GM21526 (cell line): ENCODE measurements at regions not wholly inside any gene's neighbourhood (a gene's known extent, or its start where the extent isn't known, plus 50 kb on each side); places are given as distances from the start of the nearest gene placed in this dataset.
"Not testable (repeated sequence)": the region's sequence is repeated elsewhere in the genome, so short reads cannot be mapped to it uniquely, and the experiment has no call there.

Source experiments
- ATAC-seq: cut with Tn5 transposase; IDR thresholded peaks from one replicate; pipeline ENCODE4 v1.9.1; 2021; ENCODE audit warnings: moderate library complexity; ENCODE audit not compliant: unreplicated experiment, low FRiP score

DNA sequence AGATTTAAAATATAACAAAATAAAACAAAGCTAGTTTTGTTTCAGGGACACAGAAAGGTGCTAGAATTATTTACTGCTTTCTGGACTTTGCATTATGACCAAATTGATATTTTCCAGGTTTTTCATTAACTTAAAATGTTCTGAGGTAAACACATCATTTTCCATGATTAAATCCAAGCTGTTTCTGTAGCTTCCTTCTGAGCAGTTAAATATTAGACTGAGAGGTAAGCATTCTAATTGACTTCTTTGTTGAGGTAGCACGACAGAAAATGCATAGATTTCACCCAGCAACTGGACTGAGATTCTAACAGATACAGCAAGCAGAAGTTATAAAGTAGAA, 98.3 kb downstream of the BMP4 start:
- no peak for ATAC-seq

GRCh38 chr14:53857625-53858344, 98.8 kb downstream of the BMP4 start:
- no peak for ATAC-seq

DNA sequence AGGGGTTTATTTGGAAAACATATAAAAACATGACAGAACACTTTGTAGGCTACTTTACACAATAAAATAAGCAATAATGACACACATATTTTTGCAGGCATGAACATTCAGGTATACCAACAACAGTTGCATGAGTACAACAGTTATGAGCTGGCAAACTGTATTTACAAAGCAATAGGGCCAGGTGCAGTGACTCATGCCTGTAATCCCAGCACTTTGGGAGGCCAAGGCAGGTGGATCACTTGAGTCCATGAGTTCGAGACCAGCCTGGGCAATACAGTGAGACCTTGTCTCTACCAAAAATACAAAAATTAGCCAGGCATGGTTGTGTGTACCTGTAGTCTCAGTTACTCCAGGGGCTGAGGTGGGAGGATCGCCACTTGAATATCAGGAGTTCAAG, 101.1 kb downstream of the BMP4 start:
- no peak for ATAC-seq

DNA sequence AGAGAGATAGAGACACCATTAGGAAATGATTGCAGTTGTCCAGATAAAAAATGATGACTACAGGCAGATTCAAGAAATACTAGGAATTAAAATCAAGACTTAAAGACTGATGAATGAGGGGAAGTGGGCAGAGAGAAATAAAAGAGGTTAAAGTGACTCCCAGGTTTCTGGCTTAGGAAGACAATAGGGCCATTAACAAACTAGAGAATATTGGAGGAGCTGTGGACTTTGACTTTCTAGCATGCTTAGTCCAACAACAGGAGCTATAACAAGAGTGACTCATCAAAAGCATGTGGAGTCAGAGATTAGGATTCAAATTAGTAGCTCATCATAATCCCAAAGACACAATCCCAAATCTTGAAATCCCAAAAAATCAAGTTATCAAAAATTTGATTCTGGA, 101.5 kb downstream of the BMP4 start:
- no peak for ATAC-seq

- no peak for ATAC-seq
These were observed 105.1 kb downstream of the BMP4 start for GRCh38 chr14:53851394-53852090.

GRCh38 chr14:53850714-53851296, 105.8 kb downstream of the BMP4 start:
- no peak for ATAC-seq

DNA sequence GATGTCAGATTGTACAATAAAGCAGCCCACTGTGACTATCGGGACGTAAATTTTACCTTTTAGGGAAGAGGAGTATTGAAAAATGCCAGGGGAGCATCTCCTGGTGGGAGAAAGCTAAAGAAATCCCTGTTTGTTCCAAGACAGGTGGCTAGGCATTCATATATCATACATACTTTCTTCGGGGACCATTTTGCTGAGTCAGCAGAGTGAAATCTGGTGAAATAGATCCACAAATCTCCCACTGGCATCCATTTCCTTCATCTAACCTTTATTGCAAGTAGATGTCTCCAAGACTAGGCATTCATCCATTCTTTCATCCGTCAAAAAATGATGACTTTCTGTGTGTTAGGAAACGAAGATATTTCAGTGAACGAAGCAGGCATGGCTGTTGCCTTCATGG, 107.1 kb downstream of the BMP4 start:
- no peak for ATAC-seq

GRCh38 chr14:53848854-53849253, 107.8 kb downstream of the BMP4 start:
- no peak for ATAC-seq

- no peak for ATAC-seq
These were observed 108.7 kb downstream of the BMP4 start for GRCh38 chr14:53847881-53848280.

- ATAC-seq: no peak
These were observed 109.6 kb downstream of the BMP4 start for GRCh38 chr14:53847057-53847456.

DNA sequence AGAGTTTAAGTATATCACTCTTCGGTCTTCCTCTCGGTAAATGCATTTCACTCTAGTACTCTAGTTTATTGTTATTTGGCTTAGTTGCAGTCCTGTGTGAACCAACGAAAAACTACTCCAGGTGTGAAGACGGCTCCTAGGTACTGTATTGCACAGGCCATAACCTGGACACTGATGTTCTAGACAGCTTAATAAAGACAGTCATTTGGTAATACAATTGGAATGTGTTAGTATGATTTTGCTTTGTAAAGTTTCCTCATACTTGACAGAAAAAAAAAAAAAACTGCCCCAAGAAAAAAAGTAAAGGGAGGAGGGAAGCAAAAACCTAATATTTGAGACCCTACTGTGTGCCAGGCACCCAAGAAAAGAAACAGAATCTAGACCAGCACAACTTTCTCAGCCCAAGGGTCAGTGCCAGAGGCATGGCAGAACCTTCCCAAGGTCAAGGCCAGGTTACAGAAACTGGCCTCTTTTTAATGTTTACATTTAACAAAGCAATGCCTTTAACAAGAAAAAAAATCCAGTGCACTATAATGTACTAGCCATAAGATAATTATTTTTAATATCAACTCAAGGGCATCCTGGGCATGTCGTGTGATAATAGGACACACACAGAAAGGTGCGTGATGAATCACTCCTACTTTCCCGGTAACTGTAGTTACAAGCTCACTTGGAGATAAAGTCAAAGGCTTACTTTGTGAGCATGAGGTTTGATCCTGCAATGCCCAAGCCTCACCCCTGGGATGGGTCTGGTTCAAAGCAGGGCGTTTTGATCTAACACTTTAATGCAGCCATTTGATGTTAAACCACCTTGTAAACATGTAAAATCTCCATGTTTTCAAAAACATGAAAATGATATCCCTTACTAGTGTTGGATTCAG, 110.6 kb downstream of the BMP4 start:
- no peak for ATAC-seq

DNA sequence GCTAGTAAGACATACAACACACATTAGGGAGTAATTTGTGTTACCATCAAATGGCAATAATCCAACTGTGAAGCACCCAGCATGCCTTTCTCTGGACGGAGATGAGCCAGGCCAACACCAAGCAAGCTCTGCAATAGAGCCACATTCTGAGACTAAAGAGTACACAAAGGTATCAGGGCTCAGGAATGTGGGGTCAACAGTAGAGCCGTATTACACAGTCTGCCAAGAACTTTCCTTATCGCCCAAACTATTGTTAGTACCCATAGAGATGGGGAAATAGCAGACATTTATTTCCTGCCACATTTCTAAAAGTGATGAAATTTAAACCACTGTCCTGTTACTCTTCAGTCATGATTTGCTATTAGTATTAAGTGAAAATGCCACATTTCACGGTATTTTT, 113.7 kb downstream of the BMP4 start:
- no peak for ATAC-seq

- no peak for ATAC-seq
These were observed 115.2 kb downstream of the BMP4 start for GRCh38 chr14:53841109-53842099.

DNA sequence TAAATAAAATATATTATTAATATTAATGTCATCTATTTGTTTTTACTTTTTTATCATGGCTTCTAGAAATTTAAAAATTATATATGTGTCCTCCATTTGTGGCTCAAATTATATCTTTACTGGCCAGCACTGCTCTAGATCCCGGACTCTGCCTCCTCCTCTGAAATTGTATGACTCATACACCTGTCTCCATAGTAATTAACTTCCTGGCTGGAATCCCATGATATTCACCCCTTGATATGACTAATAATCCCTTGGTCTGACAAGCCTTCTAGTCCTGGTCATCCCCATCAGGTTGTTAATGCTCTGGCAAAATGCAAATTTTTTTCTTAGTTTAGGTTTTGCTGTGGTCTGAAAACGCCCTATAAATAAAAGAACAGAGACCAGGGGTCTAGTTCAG, 116.2 kb downstream of the BMP4 start:
- no peak for ATAC-seq

- ATAC-seq: no peak
These were observed 118.3 kb downstream of the BMP4 start for GRCh38 chr14:53838374-53838773.

GRCh38 chr14:53837656-53838055, 119.0 kb downstream of the BMP4 start:
- ATAC-seq: not testable (repeated sequence)

- ATAC-seq: no peak
These were observed 120.1 kb downstream of the BMP4 start for GRCh38 chr14:53836551-53836950.

- no peak for ATAC-seq
These were observed 127.8 kb downstream of the BMP4 start for GRCh38 chr14:53828820-53829219.

DNA sequence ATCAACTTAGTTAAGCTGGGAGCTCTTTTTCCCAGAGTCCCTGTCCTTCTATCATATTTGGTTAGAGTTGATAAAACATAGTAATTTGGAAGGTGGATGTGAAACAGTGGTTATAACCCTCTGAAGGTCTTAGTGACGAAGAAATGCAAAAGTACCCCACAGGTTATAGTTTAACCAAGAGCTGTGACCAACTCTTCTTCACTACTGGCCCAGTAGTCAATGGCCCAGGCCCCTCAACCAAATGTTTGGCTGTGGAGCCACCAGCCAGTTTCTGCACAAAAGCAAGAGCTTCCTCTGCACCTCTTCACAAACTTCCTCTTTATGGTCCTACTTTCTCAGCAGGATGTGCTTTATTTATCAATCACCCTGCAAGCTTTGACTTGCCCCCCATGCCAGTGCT, 132.6 kb downstream of the BMP4 start:
- no peak for ATAC-seq

DNA sequence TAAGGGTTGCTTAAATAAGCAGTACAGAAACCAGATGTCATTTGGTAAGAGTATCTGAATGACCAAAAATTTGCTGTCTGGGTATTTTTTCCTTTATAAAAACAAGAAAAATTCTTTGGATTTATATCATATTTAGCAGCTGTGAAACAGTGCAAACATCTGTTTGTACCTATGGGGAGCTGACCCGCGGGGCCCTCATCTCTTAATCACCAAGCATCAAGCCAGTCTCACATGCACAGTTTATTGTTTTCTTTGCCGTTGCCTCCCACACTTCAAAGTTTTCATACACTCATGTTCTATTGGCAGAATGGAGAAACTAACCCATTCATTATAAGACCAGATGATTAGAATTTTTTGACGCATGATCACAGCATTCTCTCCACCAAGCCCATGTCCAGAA, 142.2 kb downstream of the BMP4 start:
- ATAC-seq: no peak
